GM21360 (cell line): ENCODE measurements at regions not wholly inside any gene's neighbourhood (a gene's known extent, or its start where the extent isn't known, plus 50 kb on each side); places are given as distances from the start of the nearest gene placed in this dataset.

Source experiments
- ATAC-seq: cut with Tn5 transposase; IDR thresholded peaks from one replicate; pipeline ENCODE4 v1.9.1; 2021; ENCODE audit warnings: mild to moderate bottlenecking, moderate library complexity; ENCODE audit not compliant: unreplicated experiment

- ATAC-seq, result no peak
These were observed 1251.6 kb upstream of the AGA start for GRCh38 chr4:178693816-178694215.

GRCh38 chr4:178696515-178696914, 1254.3 kb upstream of the AGA start:
- no peak for ATAC-seq

GRCh38 chr4:178712486-178712885, 1270.2 kb upstream of the AGA start:
- no peak for ATAC-seq

- ATAC-seq, result no peak
These were observed 1295.8 kb upstream of the AGA start for GRCh38 chr4:178738026-178738425.

- ATAC-seq, result no peak
These were observed 1303.0 kb upstream of the AGA start for GRCh38 chr4:178745203-178745602.

GRCh38 chr4:178752954-178753525, 1310.8 kb upstream of the AGA start:
- no peak for ATAC-seq

- no peak for ATAC-seq
These were observed 1336.3 kb upstream of the AGA start for GRCh38 chr4:178778496-178778895.

- ATAC-seq, result no peak
These were observed 1339.5 kb upstream of the AGA start for GRCh38 chr4:178781779-178782178.

GRCh38 chr4:178784491-178784890, 1342.3 kb upstream of the AGA start:
- no peak for ATAC-seq

GRCh38 chr4:178789279-178789678, 1347.0 kb upstream of the AGA start:
- ATAC-seq, result no peak

GRCh38 chr4:178799204-178799603, 1357.0 kb upstream of the AGA start:
- ATAC-seq, result no peak

- ATAC-seq, result no peak
These were observed 1365.9 kb upstream of the AGA start for GRCh38 chr4:178808106-178808505.

- ATAC-seq, result no peak
These were observed 1367.7 kb upstream of the AGA start for GRCh38 chr4:178809921-178810320.

- ATAC-seq, result no peak
These were observed 1369.1 kb upstream of the AGA start for GRCh38 chr4:178811356-178811755.

GRCh38 chr4:178812866-178813265, 1370.6 kb upstream of the AGA start:
- ATAC-seq, result no peak

- no peak for ATAC-seq
These were observed 1372.7 kb upstream of the AGA start for GRCh38 chr4:178814908-178815307.

- ATAC-seq, result no peak
These were observed 1381.5 kb upstream of the AGA start for GRCh38 chr4:178823673-178824295.

GRCh38 chr4:178836865-178837264, 1394.6 kb upstream of the AGA start:
- ATAC-seq, result no peak

- ATAC-seq, result no peak
These were observed 1396.5 kb upstream of the AGA start for GRCh38 chr4:178838776-178839175.

- no peak for ATAC-seq
These were observed 1414.0 kb upstream of the AGA start for GRCh38 chr4:178856139-178856800.

- no peak for ATAC-seq
These were observed 1429.2 kb upstream of the AGA start for GRCh38 chr4:178871476-178871875.

- ATAC-seq, result no peak
These were observed 1439.7 kb upstream of the AGA start for GRCh38 chr4:178881937-178882336.
